ENCODE measurements at regions not wholly inside any gene's neighbourhood (a gene's known extent, or its start where the extent isn't known, plus 50 kb on each side); places are given as distances from the start of the nearest gene placed in this dataset.

- TF ChIP-seq CBX5 (IDR thresholded peaks at IDR 0.05; ENCODE audit: low read depth), result no peak
These were observed 162.6 kb upstream of the DTNBP1 start (continued) for GRCh38 chr6:15825332-15825930.

GRCh38 chr6:15824811-15825210, 162.0 kb upstream of the DTNBP1 start:
- H3K9ac ChIP-seq (ENCODE audit: control insufficient read depth, insufficient read depth, low read length), result no peak overlapping the region
- RAD21 ChIA-PET (ENCODE audit: unreplicated experiment), result interaction anchor here (1.2 to 1.7 kb wide), 5 partner anchors 20 to 55 kb away, joined by 4 to 5 read pairs (median 4); no protein-coding TSS in a partner anchor
- CTCF ChIA-PET, result interaction anchor here (0.6 to 1.3 kb wide), 3 partner anchors 14 to 133 kb away, joined by 3 to 4 read pairs (median 3); no protein-coding TSS in a partner anchor
- no peak overlapping the region for H3K27ac ChIP-seq (ENCODE audit: control insufficient read depth, insufficient read depth)
- no peak overlapping the region for H3K4me3 ChIP-seq
- TF ChIP-seq CHD2 (IDR thresholded peaks at IDR 0.05; ENCODE audit: borderline replicate concordance, low read depth, low read length), result no peak
- TF ChIP-seq MLLT1 (IDR thresholded peaks at IDR 0.05), result no peak
- no peak for TF ChIP-seq ATF3 (IDR thresholded peaks at IDR 0.05; ENCODE audit: borderline replicate concordance, extremely low read depth, low read depth, low read length)
- no peak for TF ChIP-seq ZZZ3 (IDR thresholded peaks at IDR 0.05; ENCODE audit: control insufficient read depth, insufficient read length, low read depth)
- no peak for TF ChIP-seq NBN (IDR thresholded peaks at IDR 0.05)
- no peak for TF ChIP-seq EGR1 (IDR thresholded peaks at IDR 0.05; ENCODE audit: borderline replicate concordance in 1 of 2, low read depth in 2 of 2, low read length in 2 of 2)
- SMC1A ChIA-PET (ENCODE audit: uncharacterized antibody, unreplicated experiment), result interaction anchor here (0.9 to 3.6 kb wide), 15 partner anchors 9 to 218 kb away, joined by 3 to 33 read pairs (median 5); no protein-coding TSS in a partner anchor
- H3K4me1 ChIP-seq (ENCODE audit: control insufficient read depth, insufficient read depth, low read length), result peaks cover 9% of the 10 kb centered on the region
- H3K9me3 ChIP-seq (replicated peaks; ENCODE audit: control insufficient read depth, insufficient read depth, low read length), result no peaks in the 10 kb centered on the region
- H3K79me2 ChIP-seq (ENCODE audit: control insufficient read depth, insufficient read depth, low read length), result no peaks in the 10 kb centered on the region
- POLR2A ChIA-PET, result interaction anchor here (0.5 to 1.2 kb wide), 2 partner anchors 9 to 121 kb away, joined by 3 to 4 read pairs; no protein-coding TSS in a partner anchor
- ATAC-seq (no peak), DNase-seq (ENCODE audit: low read depth, low spot score) (no peak), FAIRE-seq (no peak)
- intact Hi-C loops (cut with micrococcal nuclease; ENCODE audit: unreplicated experiment) (no loop called here), in situ Hi-C loops (cut with MboI) (no loop called here)
- 84% methylated on average over 5 of the region's 5 CpGs for WGBS (ENCODE audit: insufficient coverage, insufficient replicate concordance, low lambda C conversion rate, missing lambda C conversion rate)
- no peaks in the 10 kb centered on the region for H4K20me1 ChIP-seq (ENCODE audit: control insufficient read depth, insufficient read depth)
- no peak overlapping the region for H3K4me2 ChIP-seq (ENCODE audit: control insufficient read depth, insufficient read depth)
- no peaks in the 10 kb centered on the region for H3K27me3 ChIP-seq (replicated peaks in 1 of 2; ENCODE audit: control insufficient read depth in 2 of 2, insufficient read depth in 2 of 2, low read length in 1 of 2)
- H2AFZ ChIP-seq (ENCODE audit: control insufficient read depth, low read depth, low read length), result no peak overlapping the region
- BruUV-seq (replicated peaks), result no TSS peak
- no peaks in the 10 kb centered on the region for H3K36me3 ChIP-seq (ENCODE audit: control insufficient read depth in 2 of 2, insufficient read depth in 2 of 2, low read length in 1 of 2)

All from GM12878 (cell line).